ENCODE measurements at regions not wholly inside any gene's neighbourhood (a gene's known extent, or its start where the extent isn't known, plus 50 kb on each side); places are given as distances from the start of the nearest gene placed in this dataset.

GRCh38 chr5:32511776-32512374, 67.3 kb upstream of the ZFR start:
- ATAC-seq (peak; percentile 51), DNase-seq (peak; percentile 24)
- H3K9me3 Mint-ChIP-seq (ENCODE audit: insufficient read depth): no peaks in the 10 kb centered on the region
- no peak overlapping the region for H3K4me3 Mint-ChIP-seq
- POLR2A ChIA-PET: no interaction called here
- H3K27me3 Mint-ChIP-seq (ENCODE audit: low read depth): peaks cover 2% of the 10 kb centered on the region
- H3K4me1 Mint-ChIP-seq (ENCODE audit: low read depth): no peaks in the 10 kb centered on the region
- peak overlapping the region; percentile 60 for H3K27ac Mint-ChIP-seq
- H3K36me3 Mint-ChIP-seq (ENCODE audit: low read depth): no peaks in the 10 kb centered on the region
- CTCF ChIA-PET: no interaction called here

GRCh38 chr5:32510860-32511259, 66.3 kb upstream of the ZFR start:
- Mint-ChIP-seq H3K4me3 (no peak overlapping the region), H3K4me1 (ENCODE audit: low read depth) (no peaks in the 10 kb centered on the region), H3K27ac (no peak overlapping the region), H3K27me3 (ENCODE audit: low read depth) (peaks cover 11% of the 10 kb centered on the region), H3K36me3 (ENCODE audit: low read depth) (no peaks in the 10 kb centered on the region), H3K9me3 (ENCODE audit: insufficient read depth) (no peaks in the 10 kb centered on the region)
- DNase-seq: no peak
- ChIA-PET CTCF (no interaction called here), POLR2A (no interaction called here)
- ATAC-seq: no peak

- Mint-ChIP-seq H3K27ac (no peak overlapping the region), H3K9me3 (ENCODE audit: insufficient read depth) (no peaks in the 10 kb centered on the region), H3K4me1 (ENCODE audit: low read depth) (no peaks in the 10 kb centered on the region), H3K4me3 (no peak overlapping the region), H3K36me3 (ENCODE audit: low read depth) (no peaks in the 10 kb centered on the region), H3K27me3 (ENCODE audit: low read depth) (peaks cover 24% of the 10 kb centered on the region)
- ChIA-PET POLR2A (no interaction called here), CTCF (interaction anchor here (1.5 kb wide), 1 partner anchor 82 kb away, joined by 3 read pairs; no protein-coding TSS in a partner anchor)
- DNase-seq (no peak), ATAC-seq (no peak)
Observed at GRCh38 chr5:32508806-32509805, 64.6 kb upstream of the ZFR start.

GRCh38 chr5:32507738-32508434, 63.3 kb upstream of the ZFR start:
- Mint-ChIP-seq H3K27me3 (ENCODE audit: low read depth) (peaks cover 24% of the 10 kb centered on the region), H3K9me3 (ENCODE audit: insufficient read depth) (no peaks in the 10 kb centered on the region), H3K4me3 (no peak overlapping the region), H3K4me1 (ENCODE audit: low read depth) (no peaks in the 10 kb centered on the region), H3K36me3 (ENCODE audit: low read depth) (no peaks in the 10 kb centered on the region), H3K27ac (no peak overlapping the region)
- ChIA-PET POLR2A (no interaction called here), CTCF (interaction anchor here (1.5 kb wide), 1 partner anchor 83 kb away, joined by 3 read pairs; no protein-coding TSS in a partner anchor)
- no peak for DNase-seq
- no peak for ATAC-seq

GRCh38 chr5:32506799-32507198, 62.3 kb upstream of the ZFR start:
- CTCF ChIA-PET: interaction anchor here (1.2 kb wide), 1 partner anchor 78 kb away, joined by 3 read pairs; the partner anchor contains the start of gene SUB1
- no peaks in the 10 kb centered on the region for H3K9me3 Mint-ChIP-seq (ENCODE audit: insufficient read depth)
- H3K4me3 Mint-ChIP-seq: no peak overlapping the region
- no peak for DNase-seq
- no peaks in the 10 kb centered on the region for H3K36me3 Mint-ChIP-seq (ENCODE audit: low read depth)
- ATAC-seq: no peak
- H3K27ac Mint-ChIP-seq: no peak overlapping the region
- POLR2A ChIA-PET: no interaction called here
- no peaks in the 10 kb centered on the region for H3K4me1 Mint-ChIP-seq (ENCODE audit: low read depth)
- H3K27me3 Mint-ChIP-seq (ENCODE audit: low read depth): peaks cover 24% of the 10 kb centered on the region

- Mint-ChIP-seq H3K4me3 (no peak overlapping the region), H3K36me3 (ENCODE audit: low read depth) (no peaks in the 10 kb centered on the region), H3K27ac (no peak overlapping the region), H3K9me3 (ENCODE audit: insufficient read depth) (no peaks in the 10 kb centered on the region), H3K4me1 (ENCODE audit: low read depth) (no peaks in the 10 kb centered on the region), H3K27me3 (ENCODE audit: low read depth) (peaks cover 24% of the 10 kb centered on the region)
- no peak for DNase-seq
- ChIA-PET POLR2A (no interaction called here), CTCF (interaction anchor here (1.2 to 2.3 kb wide), 2 partner anchors 16 to 79 kb away, joined by 3 to 9 read pairs; partner anchors contain the start of gene SUB1)
- ATAC-seq: no peak
Observed at GRCh38 chr5:32506201-32506661, 61.7 kb upstream of the ZFR start.

GRCh38 chr5:32505756-32506155, 61.2 kb upstream of the ZFR start:
- Mint-ChIP-seq H3K4me3 (no peak overlapping the region), H3K27me3 (ENCODE audit: low read depth) (peaks cover 24% of the 10 kb centered on the region), H3K4me1 (ENCODE audit: low read depth) (no peaks in the 10 kb centered on the region), H3K27ac (no peak overlapping the region), H3K36me3 (ENCODE audit: low read depth) (no peaks in the 10 kb centered on the region), H3K9me3 (ENCODE audit: insufficient read depth) (no peaks in the 10 kb centered on the region)
- ATAC-seq (no peak), DNase-seq (no peak)
- CTCF ChIA-PET: interaction anchor here (1.2 to 2.3 kb wide), 2 partner anchors 16 to 79 kb away, joined by 3 to 9 read pairs; partner anchors contain the start of gene SUB1
- POLR2A ChIA-PET: no interaction called here

GRCh38 chr5:32504989-32505596, 60.6 kb upstream of the ZFR start:
- no peaks in the 10 kb centered on the region for H3K36me3 Mint-ChIP-seq (ENCODE audit: low read depth)
- CTCF ChIA-PET: interaction anchor here (1.1 to 2.3 kb wide), 2 partner anchors 15 to 78 kb away, joined by 3 to 9 read pairs; no protein-coding TSS in a partner anchor
- H3K27me3 Mint-ChIP-seq (ENCODE audit: low read depth): peaks cover 24% of the 10 kb centered on the region
- no peak overlapping the region for H3K27ac Mint-ChIP-seq
- ATAC-seq (no peak), DNase-seq (no peak)
- H3K4me3 Mint-ChIP-seq: no peak overlapping the region
- no peaks in the 10 kb centered on the region for H3K9me3 Mint-ChIP-seq (ENCODE audit: insufficient read depth)
- H3K4me1 Mint-ChIP-seq (ENCODE audit: low read depth): no peaks in the 10 kb centered on the region
- POLR2A ChIA-PET: no interaction called here

- Mint-ChIP-seq H3K4me1 (ENCODE audit: low read depth) (no peaks in the 10 kb centered on the region), H3K27me3 (ENCODE audit: low read depth) (peaks cover 26% of the 10 kb centered on the region), H3K4me3 (no peak overlapping the region), H3K9me3 (ENCODE audit: insufficient read depth) (no peaks in the 10 kb centered on the region), H3K36me3 (ENCODE audit: low read depth) (no peaks in the 10 kb centered on the region), H3K27ac (no peak overlapping the region)
- POLR2A ChIA-PET: no interaction called here
- no peak for ATAC-seq
- CTCF ChIA-PET: interaction anchor here (1.1 to 2.3 kb wide), 2 partner anchors 15 to 79 kb away, joined by 3 to 9 read pairs; no protein-coding TSS in a partner anchor
- DNase-seq: no peak
Observed at GRCh38 chr5:32504329-32504988, 59.9 kb upstream of the ZFR start.

- H3K9me3 Mint-ChIP-seq (ENCODE audit: insufficient read depth): no peaks in the 10 kb centered on the region
- peaks cover 26% of the 10 kb centered on the region for H3K27me3 Mint-ChIP-seq (ENCODE audit: low read depth)
- POLR2A ChIA-PET: no interaction called here
- H3K4me3 Mint-ChIP-seq: no peak overlapping the region
- no peak overlapping the region for H3K27ac Mint-ChIP-seq
- H3K4me1 Mint-ChIP-seq (ENCODE audit: low read depth): no peaks in the 10 kb centered on the region
- H3K36me3 Mint-ChIP-seq (ENCODE audit: low read depth): no peaks in the 10 kb centered on the region
- CTCF ChIA-PET: no interaction called here
- ATAC-seq: no peak
- no peak for DNase-seq
Observed at GRCh38 chr5:32503261-32503660, 58.7 kb upstream of the ZFR start.
